Ovary (tissue), 3 donors: ENCODE measurements at regions not wholly inside any gene's neighbourhood (a gene's known extent, or its start where the extent isn't known, plus 50 kb on each side); places are given as distances from the start of the nearest gene placed in this dataset.

Experiments used
- EP300 ChIP-seq: sonication (generic); formaldehyde crosslinking; IDR thresholded peaks from one replicate; pipeline ENCODE4 v1.6.1; 2017; ENCODE audit warnings: antibody characterized with exemption
- TF ChIP-seq, protein P1 (sequence below), 3 donors: fragments of 450-650 bp in 2 of 3; fragments of 200-600 bp in 1 of 3; IDR thresholded peaks; one replicate each; pipeline versions ENCODE4 v1.5.1 to v1.8.0; 2016 to 2022; ENCODE audit warnings: antibody characterized with exemption in 3 of 3, mild to moderate bottlenecking in 1 of 3
- donor health status: DM: no; HTN: no; CAD: no.

DNA sequence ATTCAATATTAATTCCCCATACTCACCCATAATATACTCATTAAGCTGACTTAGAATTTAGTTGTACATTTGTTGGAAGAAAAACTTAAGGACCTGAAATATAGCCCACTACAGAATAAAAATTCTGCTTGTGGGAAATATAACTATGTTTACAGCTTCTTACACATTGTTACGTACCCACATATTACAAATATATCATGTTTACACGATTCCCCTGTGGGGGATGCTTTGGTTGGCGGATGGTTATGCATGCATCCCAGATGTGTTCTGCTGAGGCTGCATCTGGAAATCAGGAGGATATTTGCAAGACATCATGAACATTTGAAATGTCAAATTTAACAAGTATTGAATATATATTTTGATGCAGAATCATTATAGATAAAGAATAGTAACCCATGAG is 79.5 kb upstream of the KL start:
- TF ChIP-seq, protein P1, sequence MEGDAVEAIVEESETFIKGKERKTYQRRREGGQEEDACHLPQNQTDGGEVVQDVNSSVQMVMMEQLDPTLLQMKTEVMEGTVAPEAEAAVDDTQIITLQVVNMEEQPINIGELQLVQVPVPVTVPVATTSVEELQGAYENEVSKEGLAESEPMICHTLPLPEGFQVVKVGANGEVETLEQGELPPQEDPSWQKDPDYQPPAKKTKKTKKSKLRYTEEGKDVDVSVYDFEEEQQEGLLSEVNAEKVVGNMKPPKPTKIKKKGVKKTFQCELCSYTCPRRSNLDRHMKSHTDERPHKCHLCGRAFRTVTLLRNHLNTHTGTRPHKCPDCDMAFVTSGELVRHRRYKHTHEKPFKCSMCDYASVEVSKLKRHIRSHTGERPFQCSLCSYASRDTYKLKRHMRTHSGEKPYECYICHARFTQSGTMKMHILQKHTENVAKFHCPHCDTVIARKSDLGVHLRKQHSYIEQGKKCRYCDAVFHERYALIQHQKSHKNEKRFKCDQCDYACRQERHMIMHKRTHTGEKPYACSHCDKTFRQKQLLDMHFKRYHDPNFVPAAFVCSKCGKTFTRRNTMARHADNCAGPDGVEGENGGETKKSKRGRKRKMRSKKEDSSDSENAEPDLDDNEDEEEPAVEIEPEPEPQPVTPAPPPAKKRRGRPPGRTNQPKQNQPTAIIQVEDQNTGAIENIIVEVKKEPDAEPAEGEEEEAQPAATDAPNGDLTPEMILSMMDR (IDR thresholded peaks at IDR 0.05): no peak
- TF ChIP-seq EP300: no peak
